ENCODE measurements at regions not wholly inside any gene's neighbourhood (a gene's known extent, or its start where the extent isn't known, plus 50 kb on each side); places are given as distances from the start of the nearest gene placed in this dataset.

DNA sequence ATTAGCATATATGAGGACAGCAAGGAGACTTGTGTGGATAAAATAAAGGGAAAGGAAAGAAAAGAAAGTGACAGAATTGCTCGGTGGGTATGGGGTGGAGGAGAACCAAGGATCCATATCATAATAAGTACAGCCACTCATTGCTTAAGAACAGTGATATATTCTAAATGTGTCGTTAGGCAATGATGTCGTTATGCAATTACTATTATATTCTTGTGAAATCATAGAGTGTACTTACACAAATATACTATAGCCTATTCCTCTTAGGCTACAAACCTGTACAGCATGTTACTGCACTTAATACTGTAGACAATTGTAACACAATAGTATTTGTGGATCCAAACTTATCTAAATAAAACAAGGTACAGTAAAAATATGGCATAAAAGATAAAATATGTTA lies 271.1 kb downstream of the CCER1 start:
- Histone ChIP-seq H3K4me1 (no peaks in the 10 kb centered on the region), H3K4me3 (no peak overlapping the region), H3K9me3 (no peaks in the 10 kb centered on the region), H3K27ac (no peak overlapping the region), H3K27me3 (no peaks in the 10 kb centered on the region), H3K36me3 (no peaks in the 10 kb centered on the region)
- ATAC-seq, result no peak
- 87 to 100% methylated on average over 3 of the region's 3 CpGs for WGBS, 2 donors (ENCODE audit: low coverage in 1 of 2)
- no peak for TF ChIP-seq EP300 (IDR thresholded peaks at IDR 0.05)
- TF ChIP-seq POLR2A (IDR thresholded peaks at IDR 0.05), result no peak
- TF ChIP-seq CTCF (IDR thresholded peaks at IDR 0.05), result no peak
- TF ChIP-seq POLR2AphosphoS5 (IDR thresholded peaks at IDR 0.05), result no peak

DNA sequence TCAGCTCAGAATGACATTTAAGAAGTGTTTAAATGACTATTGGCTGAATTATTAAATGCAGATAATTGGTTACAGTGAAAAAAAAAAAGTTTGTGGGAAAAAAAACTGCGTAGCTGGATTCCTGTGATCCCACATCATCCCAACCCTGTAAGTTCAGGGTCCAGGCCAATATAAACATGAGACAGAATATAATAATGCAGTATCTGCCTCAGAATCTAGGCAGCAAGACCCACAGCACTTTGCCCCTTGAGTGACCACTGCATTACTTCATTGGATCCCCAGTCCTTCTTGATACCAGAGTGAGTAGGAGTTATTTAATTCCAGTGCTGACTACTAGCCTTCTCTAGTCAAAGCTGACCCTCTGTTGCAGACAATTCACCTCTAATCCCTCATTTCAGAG lies 272.6 kb downstream of the CCER1 start:
- ATAC-seq, result no peak

GRCh38 chr12:90679674-90680073 lies 275.3 kb downstream of the CCER1 start:
- ATAC-seq, result no peak
- Histone ChIP-seq H3K4me1 (no peaks in the 10 kb centered on the region), H3K4me3 (no peak overlapping the region), H3K27me3 (no peaks in the 10 kb centered on the region), H3K27ac (no peak overlapping the region), H3K9me3 (no peaks in the 10 kb centered on the region), H3K36me3 (no peaks in the 10 kb centered on the region)
- 100% methylated on average over 1 of the region's 1 CpG; no CpG with 5 or more reads in 1 of the 2 donors for WGBS, 2 donors (ENCODE audit: low coverage in 1 of 2)
- TF ChIP-seq EP300 (IDR thresholded peaks at IDR 0.05) (no peak), POLR2A (IDR thresholded peaks at IDR 0.05) (no peak), CTCF (IDR thresholded peaks at IDR 0.05) (no peak), POLR2AphosphoS5 (IDR thresholded peaks at IDR 0.05) (no peak)

More for the DNA sequence above, 272.6 kb downstream of the CCER1 start:
- no peak overlapping the region for H3K4me3 ChIP-seq
- 69 to 91% methylated on average over 1 of the region's 1 CpG for WGBS, 2 donors (ENCODE audit: low coverage in 1 of 2)
- H3K4me1 ChIP-seq, result no peaks in the 10 kb centered on the region
- no peaks in the 10 kb centered on the region for H3K9me3 ChIP-seq
- no peak for TF ChIP-seq EP300 (IDR thresholded peaks at IDR 0.05)
- TF ChIP-seq POLR2AphosphoS5 (IDR thresholded peaks at IDR 0.05), result no peak
- TF ChIP-seq POLR2A (IDR thresholded peaks at IDR 0.05), result no peak
- TF ChIP-seq CTCF (IDR thresholded peaks at IDR 0.05), result no peak
- no peaks in the 10 kb centered on the region for H3K27me3 ChIP-seq
- no peak overlapping the region for H3K27ac ChIP-seq
- no peaks in the 10 kb centered on the region for H3K36me3 ChIP-seq

DNA sequence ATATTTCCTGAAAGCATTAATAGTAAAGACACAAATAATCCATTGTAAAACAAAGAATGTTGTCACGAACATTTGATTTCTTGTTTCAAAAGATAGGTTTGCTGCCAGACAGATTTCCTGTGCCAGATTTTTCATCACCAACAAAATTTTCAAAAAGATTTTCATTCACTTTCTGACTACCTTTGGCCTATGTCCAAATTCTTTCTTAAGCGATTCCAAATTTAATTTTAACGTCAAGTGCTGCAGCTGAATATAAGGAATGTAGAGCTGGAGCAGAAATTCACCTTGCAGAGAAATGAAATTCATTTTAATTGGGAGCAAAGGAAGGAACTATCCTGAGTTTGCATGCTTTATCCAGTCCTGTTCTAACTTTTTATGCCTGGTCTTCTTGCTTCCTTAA lies 277.4 kb downstream of the CCER1 start:
- no peaks in the 10 kb centered on the region for H3K27me3 ChIP-seq
- H3K27ac ChIP-seq, result no peak overlapping the region
- no peak overlapping the region for H3K4me3 ChIP-seq
- no peak for TF ChIP-seq POLR2AphosphoS5 (IDR thresholded peaks at IDR 0.05)
- TF ChIP-seq CTCF (IDR thresholded peaks at IDR 0.05), result no peak
- no peak for TF ChIP-seq POLR2A (IDR thresholded peaks at IDR 0.05)
- TF ChIP-seq EP300 (IDR thresholded peaks at IDR 0.05), result no peak
- no peak for ATAC-seq
- 23 to 49% methylated on average over 3 of the region's 3 CpGs for WGBS, 2 donors (ENCODE audit: low coverage in 1 of 2)
- H3K9me3 ChIP-seq, result no peaks in the 10 kb centered on the region
- no peaks in the 10 kb centered on the region for H3K4me1 ChIP-seq
- no peaks in the 10 kb centered on the region for H3K36me3 ChIP-seq

DNA sequence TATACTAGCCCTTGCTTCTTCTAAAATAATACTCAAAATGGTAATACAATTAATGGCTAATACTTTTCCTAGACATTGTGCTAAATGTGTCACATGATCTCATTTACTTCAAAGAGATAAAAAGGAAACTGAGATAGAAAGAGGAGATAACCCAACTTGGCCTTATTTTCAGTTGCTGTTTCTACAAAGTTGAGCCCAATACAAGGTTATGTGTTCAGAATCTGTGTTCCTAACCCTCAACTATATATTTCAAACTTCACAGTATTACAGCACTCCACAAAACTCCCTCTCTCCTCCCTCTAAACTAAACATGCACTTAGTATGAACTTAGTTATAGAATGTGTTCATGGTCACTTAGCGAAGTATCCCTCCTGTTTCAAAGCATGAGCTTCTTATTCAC lies 277.9 kb downstream of the CCER1 start:
- no peaks in the 10 kb centered on the region for H3K9me3 ChIP-seq
- H3K27me3 ChIP-seq, result no peaks in the 10 kb centered on the region
- WGBS, 2 donors (ENCODE audit: low coverage in 1 of 2), result 67 to 75% methylated on average over 1 of the region's 1 CpG
- no peaks in the 10 kb centered on the region for H3K36me3 ChIP-seq
- no peak for ATAC-seq
- no peak for TF ChIP-seq POLR2AphosphoS5 (IDR thresholded peaks at IDR 0.05)
- TF ChIP-seq EP300 (IDR thresholded peaks at IDR 0.05), result no peak
- TF ChIP-seq POLR2A (IDR thresholded peaks at IDR 0.05), result no peak
- TF ChIP-seq CTCF (IDR thresholded peaks at IDR 0.05), result no peak
- no peaks in the 10 kb centered on the region for H3K4me1 ChIP-seq
- no peak overlapping the region for H3K4me3 ChIP-seq
- H3K27ac ChIP-seq, result no peak overlapping the region

All from gastroesophageal sphincter (tissue), 4 donors.